ENCODE measurements at regions not wholly inside any gene's neighbourhood (a gene's known extent, or its start where the extent isn't known, plus 50 kb on each side); places are given as distances from the start of the nearest gene placed in this dataset.

DNA sequence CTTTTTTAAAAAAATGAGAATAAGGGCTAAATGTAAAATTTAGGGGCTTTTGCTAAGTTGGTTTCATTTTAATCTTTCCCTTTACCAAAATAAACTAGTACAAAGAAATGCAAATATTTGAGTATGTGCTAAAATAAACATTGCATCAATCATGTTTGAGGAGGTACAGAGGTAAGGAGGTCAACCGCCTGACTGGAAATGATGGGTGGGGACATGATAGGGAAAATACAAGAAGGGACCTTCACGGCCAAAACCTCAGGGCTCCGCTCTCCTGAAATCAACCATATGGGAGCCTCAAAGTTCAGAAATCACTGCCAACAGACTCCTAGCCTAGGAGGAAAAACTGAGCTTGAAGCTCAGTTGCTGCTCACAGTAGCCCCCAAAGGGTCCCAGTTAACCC lies 207.6 kb downstream of the AHR start:
- RAD21 ChIA-PET (ENCODE audit: low non-redundant PET in 1 of 2, low total read pairs in 2 of 2, uncharacterized antibody in 2 of 2, unreplicated experiment in 2 of 2): no interaction called here
- POLR2A ChIA-PET: no interaction called here
- no TSS peak for BruUV-seq (replicated peaks)
- H3K4me3 ChIP-seq (replicated peaks in 1 of 2; ENCODE audit: low read depth in 1 of 2, low read length in 2 of 2): no peak overlapping the region
- H2AFZ ChIP-seq (ENCODE audit: low read depth, low read length, poor library complexity, severe bottlenecking): no peak overlapping the region
- intact Hi-C loops (cut with micrococcal nuclease): no loop called here
- CTCF ChIA-PET: no interaction called here
- no peaks in the 10 kb centered on the region for H4K20me1 ChIP-seq (ENCODE audit: insufficient read depth)
- no peaks in the 10 kb centered on the region for H3K36me3 ChIP-seq (ENCODE audit: control insufficient read depth in 1 of 2, insufficient read depth in 2 of 2, low read length in 2 of 2)
- no peak overlapping the region for H3K27ac ChIP-seq (ENCODE audit: low read depth, low read length)
- no peaks in the 10 kb centered on the region for H3K4me1 ChIP-seq (ENCODE audit: control insufficient read depth in 1 of 2, insufficient read depth in 2 of 2, low read length in 2 of 2)
- no peak overlapping the region for H3K4me2 ChIP-seq (ENCODE audit: low read length)
- DNase-seq (ENCODE audit: low read depth, low spot score): no peak
- H3K9me2 ChIP-seq (ENCODE audit: insufficient read depth): no peaks in the 10 kb centered on the region
- no peak for ATAC-seq
- no peaks in the 10 kb centered on the region for H3K9me3 ChIP-seq (ENCODE audit: control insufficient read depth in 1 of 2, insufficient read depth in 1 of 2, low read depth in 1 of 2, low read length in 2 of 2)
- no peak overlapping the region for H3K9ac ChIP-seq (ENCODE audit: low read length)
- no peaks in the 10 kb centered on the region for H3K27me3 ChIP-seq (ENCODE audit: insufficient read depth, low read length)
- no peak for TF ChIP-seq EZH2 (IDR thresholded peaks at IDR 0.05)
- TF ChIP-seq, protein P1, sequence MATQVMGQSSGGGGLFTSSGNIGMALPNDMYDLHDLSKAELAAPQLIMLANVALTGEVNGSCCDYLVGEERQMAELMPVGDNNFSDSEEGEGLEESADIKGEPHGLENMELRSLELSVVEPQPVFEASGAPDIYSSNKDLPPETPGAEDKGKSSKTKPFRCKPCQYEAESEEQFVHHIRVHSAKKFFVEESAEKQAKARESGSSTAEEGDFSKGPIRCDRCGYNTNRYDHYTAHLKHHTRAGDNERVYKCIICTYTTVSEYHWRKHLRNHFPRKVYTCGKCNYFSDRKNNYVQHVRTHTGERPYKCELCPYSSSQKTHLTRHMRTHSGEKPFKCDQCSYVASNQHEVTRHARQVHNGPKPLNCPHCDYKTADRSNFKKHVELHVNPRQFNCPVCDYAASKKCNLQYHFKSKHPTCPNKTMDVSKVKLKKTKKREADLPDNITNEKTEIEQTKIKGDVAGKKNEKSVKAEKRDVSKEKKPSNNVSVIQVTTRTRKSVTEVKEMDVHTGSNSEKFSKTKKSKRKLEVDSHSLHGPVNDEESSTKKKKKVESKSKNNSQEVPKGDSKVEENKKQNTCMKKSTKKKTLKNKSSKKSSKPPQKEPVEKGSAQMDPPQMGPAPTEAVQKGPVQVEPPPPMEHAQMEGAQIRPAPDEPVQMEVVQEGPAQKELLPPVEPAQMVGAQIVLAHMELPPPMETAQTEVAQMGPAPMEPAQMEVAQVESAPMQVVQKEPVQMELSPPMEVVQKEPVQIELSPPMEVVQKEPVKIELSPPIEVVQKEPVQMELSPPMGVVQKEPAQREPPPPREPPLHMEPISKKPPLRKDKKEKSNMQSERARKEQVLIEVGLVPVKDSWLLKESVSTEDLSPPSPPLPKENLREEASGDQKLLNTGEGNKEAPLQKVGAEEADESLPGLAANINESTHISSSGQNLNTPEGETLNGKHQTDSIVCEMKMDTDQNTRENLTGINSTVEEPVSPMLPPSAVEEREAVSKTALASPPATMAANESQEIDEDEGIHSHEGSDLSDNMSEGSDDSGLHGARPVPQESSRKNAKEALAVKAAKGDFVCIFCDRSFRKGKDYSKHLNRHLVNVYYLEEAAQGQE (IDR thresholded peaks at IDR 0.05; ENCODE audit: low read depth): no peak
- H3K79me2 ChIP-seq (ENCODE audit: insufficient read depth, low read length): no peaks in the 10 kb centered on the region

DNA sequence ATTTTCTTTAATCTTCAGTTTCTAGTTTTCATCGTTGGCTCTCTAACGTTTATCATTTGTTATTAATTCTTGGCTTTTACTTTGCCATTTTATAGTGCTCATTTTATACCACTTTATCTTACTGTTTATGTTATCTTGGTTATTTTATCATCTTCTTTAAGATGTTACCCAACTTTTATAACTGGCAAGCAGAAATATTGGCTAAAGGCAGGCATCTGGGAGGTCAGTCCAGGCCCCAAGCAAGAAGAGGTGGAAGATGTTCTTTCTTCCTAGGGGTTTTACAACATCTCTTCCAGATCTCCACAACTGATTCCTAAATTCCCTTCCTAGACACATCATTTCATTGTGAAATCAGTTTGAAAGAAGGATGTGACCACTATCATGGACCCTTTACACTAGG lies 208.1 kb downstream of the AHR start:
- Histone ChIP-seq H3K4me2 (ENCODE audit: low read length) (no peak overlapping the region), H3K27me3 (ENCODE audit: insufficient read depth, low read length) (no peaks in the 10 kb centered on the region), H3K9me3 (ENCODE audit: control insufficient read depth in 1 of 2, insufficient read depth in 1 of 2, low read depth in 1 of 2, low read length in 2 of 2) (no peaks in the 10 kb centered on the region), H2AFZ (ENCODE audit: low read depth, low read length, poor library complexity, severe bottlenecking) (no peak overlapping the region), H3K79me2 (ENCODE audit: insufficient read depth, low read length) (no peaks in the 10 kb centered on the region), H3K9me2 (ENCODE audit: insufficient read depth) (no peaks in the 10 kb centered on the region), H4K20me1 (ENCODE audit: insufficient read depth) (no peaks in the 10 kb centered on the region), H3K36me3 (ENCODE audit: control insufficient read depth in 1 of 2, insufficient read depth in 2 of 2, low read length in 2 of 2) (no peaks in the 10 kb centered on the region), H3K4me3 (replicated peaks in 1 of 2; ENCODE audit: low read depth in 1 of 2, low read length in 2 of 2) (no peak overlapping the region), H3K27ac (ENCODE audit: low read depth, low read length) (no peak overlapping the region), H3K4me1 (ENCODE audit: control insufficient read depth in 1 of 2, insufficient read depth in 2 of 2, low read length in 2 of 2) (no peaks in the 10 kb centered on the region), H3K9ac (ENCODE audit: low read length) (no peak overlapping the region)
- RAD21 ChIA-PET (ENCODE audit: low non-redundant PET in 1 of 2, low total read pairs in 2 of 2, uncharacterized antibody in 2 of 2, unreplicated experiment in 2 of 2): no interaction called here
- DNase-seq (ENCODE audit: low read depth, low spot score) (no peak), ATAC-seq (no peak)
- TF ChIP-seq ELF1 (IDR thresholded peaks at IDR 0.05; ENCODE audit: borderline replicate concordance, low read depth) (no peak), YY1 (IDR thresholded peaks at IDR 0.05; ENCODE audit: extremely low read depth, insufficient replicate concordance, low read depth, low read length) (no peak), EZH2 (IDR thresholded peaks at IDR 0.05) (no peak)
- TF ChIP-seq, protein P2, sequence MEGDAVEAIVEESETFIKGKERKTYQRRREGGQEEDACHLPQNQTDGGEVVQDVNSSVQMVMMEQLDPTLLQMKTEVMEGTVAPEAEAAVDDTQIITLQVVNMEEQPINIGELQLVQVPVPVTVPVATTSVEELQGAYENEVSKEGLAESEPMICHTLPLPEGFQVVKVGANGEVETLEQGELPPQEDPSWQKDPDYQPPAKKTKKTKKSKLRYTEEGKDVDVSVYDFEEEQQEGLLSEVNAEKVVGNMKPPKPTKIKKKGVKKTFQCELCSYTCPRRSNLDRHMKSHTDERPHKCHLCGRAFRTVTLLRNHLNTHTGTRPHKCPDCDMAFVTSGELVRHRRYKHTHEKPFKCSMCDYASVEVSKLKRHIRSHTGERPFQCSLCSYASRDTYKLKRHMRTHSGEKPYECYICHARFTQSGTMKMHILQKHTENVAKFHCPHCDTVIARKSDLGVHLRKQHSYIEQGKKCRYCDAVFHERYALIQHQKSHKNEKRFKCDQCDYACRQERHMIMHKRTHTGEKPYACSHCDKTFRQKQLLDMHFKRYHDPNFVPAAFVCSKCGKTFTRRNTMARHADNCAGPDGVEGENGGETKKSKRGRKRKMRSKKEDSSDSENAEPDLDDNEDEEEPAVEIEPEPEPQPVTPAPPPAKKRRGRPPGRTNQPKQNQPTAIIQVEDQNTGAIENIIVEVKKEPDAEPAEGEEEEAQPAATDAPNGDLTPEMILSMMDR (IDR thresholded peaks at IDR 0.05 in 2 of 3, conservative IDR thresholded peaks at IDR 0.05 in 1 of 3; ENCODE audit: borderline replicate concordance in 1 of 3, insufficient read depth in 1 of 3, low read depth in 2 of 3, low read length in 2 of 3): no peak
- TF ChIP-seq, protein P3, sequence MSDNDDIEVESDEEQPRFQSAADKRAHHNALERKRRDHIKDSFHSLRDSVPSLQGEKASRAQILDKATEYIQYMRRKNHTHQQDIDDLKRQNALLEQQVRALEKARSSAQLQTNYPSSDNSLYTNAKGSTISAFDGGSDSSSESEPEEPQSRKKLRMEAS (IDR thresholded peaks at IDR 0.05): no peak
- intact Hi-C loops (cut with micrococcal nuclease): no loop called here
- CTCF ChIA-PET: no interaction called here
- POLR2A ChIA-PET: no interaction called here
- BruUV-seq (replicated peaks): no TSS peak
